Activated effector memory CD4-positive, alpha-beta T cell treated with Interleukin-2 at 50 U/mL for 16 hours (primary cell): ENCODE measurements at regions not wholly inside any gene's neighbourhood (a gene's known extent, or its start where the extent isn't known, plus 50 kb on each side); places are given as distances from the start of the nearest gene placed in this dataset.
"Not testable (repeated sequence)": the region's sequence is repeated elsewhere in the genome, so short reads cannot be mapped to it uniquely, and the experiment has no call there.

ENCODE experiments used
- DNase-seq: peaks from one replicate; pipeline ENCODE4 v3.0.0-alpha.2; 2020

DNA sequence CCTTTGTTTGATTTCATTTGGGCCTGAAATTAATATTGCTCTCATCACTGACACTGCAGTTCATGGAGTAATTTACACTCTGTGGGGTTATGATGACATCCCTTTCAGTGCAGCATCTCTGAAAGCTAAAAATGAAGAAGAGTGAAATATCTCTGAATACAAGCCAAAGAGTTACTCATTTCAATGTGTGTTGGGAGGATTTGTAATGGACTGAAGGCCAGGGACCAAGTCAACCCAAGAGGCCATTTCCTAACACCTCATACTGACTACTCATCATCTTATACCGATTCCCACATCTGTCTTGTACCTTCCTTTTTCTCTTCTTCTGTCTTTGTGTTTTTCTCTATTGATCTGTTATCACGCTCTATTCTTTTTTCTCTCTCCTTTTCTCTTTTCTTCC lies 374.4 kb upstream of the FRG1 start:
- DNase-seq, result not testable (repeated sequence)

DNA sequence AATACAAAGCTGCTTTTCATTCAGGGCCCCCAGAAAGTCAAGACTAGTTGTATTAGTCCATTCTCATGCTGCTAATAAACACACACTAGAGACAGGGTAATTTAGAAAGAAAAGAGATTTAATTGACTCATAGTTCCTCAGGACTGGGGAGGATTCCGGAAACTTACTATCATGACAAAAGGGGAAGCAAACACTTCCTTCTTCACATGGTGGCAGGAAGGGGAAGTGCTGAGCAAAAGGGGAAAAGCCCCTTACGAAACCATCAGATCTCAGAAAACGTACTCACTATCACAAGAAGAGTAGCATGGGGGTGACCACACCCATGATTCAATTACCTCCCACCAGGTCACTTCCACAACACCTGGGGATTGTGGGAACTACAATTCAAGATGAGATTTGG lies 373.8 kb upstream of the FRG1 start:
- DNase-seq, result not testable (repeated sequence)

DNA sequence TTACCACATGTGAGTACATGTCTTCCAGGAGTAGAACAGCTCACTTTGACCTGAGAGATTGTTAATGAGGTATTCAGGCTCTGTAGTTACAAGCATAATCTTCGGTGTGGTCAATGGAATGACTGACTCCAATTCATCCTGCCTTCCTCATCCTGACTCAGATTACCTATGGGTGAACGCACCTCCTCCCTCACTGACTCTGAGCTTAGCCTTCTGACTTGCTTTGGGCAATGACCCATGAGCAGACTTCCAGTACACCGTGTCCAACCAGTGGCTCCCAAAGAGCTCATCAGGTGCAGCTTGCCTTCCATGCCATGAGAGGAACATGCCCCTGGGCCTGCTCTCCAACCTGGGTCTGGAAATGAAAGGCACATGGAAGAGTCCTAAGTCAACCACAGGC lies 361.0 kb upstream of the FRG1 start:
- DNase-seq, result not testable (repeated sequence)

DNA sequence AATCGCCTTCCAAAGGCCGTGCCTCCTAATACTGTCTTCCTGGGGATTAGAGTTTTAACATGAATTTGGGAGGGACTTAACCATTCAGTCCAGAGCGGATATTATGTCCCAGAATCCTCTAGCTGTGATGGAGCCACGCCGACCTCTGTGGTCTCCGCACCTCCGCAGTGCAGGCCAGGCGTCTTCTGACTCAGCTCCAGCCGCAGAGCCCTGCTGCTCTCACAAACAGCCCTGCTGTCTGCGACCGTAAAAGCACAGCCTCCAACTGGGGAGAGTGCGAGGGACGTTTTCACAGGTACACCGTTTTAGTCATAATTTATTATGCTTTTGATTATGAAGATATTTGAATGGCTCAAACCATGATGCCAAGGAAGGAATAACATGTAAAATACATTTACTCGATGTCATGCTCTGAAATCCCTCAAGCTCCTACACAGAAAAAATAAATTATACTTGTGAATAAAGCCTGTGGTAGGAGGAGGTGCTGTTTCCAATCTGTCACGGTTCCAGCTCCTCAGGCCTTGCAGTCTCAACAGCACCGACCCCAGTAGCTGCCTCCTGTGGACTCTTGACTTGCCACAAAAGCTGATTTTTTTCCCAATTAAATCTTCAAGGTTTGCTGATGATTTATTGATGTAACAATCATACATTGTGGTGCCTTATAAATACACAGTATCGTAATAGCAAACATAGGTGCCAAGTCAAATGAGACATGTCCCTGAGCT lies 353.6 kb upstream of the FRG1 start:
- not testable (repeated sequence) for DNase-seq

DNA sequence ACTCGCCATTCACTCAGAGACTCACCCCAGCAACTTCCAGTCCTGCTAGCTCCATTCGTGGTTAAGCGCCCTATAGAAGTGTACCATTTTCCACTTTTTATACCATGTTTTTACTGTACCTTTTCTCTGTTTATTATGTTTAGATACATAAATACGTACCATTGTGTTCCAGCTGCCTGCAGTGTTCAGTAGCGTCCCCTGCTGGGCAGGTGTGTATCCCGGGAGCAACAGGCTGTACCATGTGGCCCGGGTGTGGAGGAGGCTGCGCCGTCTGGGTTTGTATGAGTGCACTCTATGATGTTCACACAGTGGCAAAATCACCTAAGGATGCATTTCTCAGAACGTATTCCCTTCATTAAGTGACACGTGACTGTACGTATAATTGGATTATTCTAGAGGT lies 351.5 kb upstream of the FRG1 start:
- not testable (repeated sequence) for DNase-seq

DNA sequence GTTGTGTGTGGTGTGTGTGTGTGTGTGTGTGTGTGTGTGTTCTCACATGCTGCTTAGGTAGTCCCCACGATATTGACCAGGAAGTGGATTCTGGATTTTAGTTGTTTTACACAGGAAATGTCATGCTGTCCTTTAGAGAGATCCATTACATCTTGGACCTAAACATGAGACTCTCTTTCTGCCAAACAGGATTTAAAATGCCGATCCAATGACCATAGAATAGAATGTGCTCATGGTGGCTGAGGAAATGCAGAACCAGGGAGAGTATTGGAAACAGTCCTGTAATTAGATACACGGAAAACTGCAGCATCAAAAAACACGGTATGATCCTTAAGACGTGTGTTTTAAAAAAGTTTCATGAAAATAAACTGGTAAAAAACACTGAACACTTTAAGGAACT lies 347.8 kb upstream of the FRG1 start:
- DNase-seq, result no peak

DNA sequence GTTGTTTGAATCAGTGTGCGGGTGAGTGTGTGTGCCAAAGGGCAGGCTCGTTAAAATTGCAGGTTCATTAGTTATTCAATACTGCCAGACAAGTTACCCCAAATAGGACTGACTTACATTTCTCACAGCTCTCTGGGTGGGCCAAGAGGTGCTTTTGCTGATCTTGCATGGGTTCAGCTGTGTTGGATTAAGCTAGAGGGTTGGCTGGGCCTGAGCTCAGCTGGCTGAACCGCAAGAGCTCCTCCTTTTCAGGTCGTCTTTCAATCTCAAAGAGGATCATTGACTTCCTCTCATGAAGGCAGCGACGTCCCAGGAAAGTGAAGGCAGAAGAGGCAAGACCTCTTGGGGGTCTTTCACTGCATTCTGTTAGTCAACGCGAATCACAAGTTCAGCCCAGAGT lies 343.3 kb upstream of the FRG1 start:
- no peak for DNase-seq

DNA sequence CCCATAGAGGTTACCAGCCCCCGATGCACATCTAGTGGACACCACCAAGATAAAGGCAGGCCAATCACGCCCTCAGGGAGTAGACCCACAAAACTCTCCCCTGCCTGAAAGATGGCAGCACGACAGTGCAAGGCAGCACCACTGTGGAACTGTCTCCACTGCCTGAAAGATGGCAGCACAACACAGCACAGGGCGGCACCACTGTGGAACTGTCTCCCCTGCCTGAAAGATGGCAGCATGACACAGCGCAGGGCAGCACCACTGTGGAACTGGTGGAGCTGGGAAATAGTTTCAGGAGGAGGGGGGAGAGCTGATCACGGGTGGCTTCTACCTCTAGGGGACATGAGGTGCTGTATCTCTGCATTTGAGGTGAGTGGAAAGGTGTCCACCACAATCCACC lies 340.4 kb upstream of the FRG1 start:
- DNase-seq, result no peak

DNA sequence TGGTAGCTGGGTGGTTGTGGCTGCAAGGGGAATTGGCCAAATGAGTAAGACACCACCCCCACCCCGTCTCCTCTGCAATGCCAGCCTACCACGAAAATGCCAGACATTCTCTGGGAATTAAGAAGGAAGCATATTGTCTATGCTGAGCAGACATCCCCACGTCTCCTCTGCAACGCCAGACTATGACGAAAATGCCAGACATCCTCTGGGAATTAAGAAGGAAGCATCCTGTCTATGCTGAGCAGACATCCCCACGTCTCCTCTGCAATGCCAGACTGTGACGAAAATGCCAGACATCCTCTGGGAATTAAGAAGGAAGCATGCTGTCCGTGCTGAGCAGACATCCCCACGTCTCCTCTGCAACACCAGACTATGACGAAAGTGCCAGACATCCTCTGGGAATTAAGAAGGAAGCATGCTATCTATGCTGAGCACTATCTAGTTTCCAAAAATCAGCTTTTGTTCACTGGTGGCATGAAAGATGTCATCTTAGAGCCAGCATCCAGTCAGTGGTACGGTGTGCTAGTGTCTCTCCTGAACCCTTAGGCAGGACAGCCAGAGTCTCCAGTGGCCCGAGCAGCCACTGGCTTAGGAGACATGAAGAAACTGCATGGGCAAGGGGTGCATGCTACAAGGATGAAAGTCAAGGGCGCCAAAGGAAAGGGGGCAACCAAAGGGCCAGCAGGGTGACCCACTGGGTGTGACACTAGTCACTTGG lies 339.8 kb upstream of the FRG1 start:
- no peak for DNase-seq

DNA sequence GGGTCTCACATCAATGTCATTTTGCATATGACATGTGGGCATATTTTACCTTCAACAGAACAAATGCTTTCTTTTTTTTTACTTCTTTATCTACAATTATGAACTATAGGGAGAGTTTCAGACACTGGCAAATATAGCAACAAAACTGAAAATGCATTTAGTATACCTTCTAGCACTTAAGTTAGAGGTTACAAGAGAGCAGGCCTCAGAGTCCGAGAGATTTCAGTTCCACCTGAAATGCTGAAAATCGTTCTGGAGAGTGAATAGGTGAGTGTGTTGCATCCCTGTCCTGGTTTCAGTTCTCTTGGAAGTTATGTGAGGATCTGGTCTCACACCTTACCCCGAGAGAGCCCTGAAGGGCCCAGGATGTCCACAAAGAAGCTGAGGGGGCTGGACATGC lies 337.8 kb upstream of the FRG1 start:
- DNase-seq, result not testable (repeated sequence)

DNA sequence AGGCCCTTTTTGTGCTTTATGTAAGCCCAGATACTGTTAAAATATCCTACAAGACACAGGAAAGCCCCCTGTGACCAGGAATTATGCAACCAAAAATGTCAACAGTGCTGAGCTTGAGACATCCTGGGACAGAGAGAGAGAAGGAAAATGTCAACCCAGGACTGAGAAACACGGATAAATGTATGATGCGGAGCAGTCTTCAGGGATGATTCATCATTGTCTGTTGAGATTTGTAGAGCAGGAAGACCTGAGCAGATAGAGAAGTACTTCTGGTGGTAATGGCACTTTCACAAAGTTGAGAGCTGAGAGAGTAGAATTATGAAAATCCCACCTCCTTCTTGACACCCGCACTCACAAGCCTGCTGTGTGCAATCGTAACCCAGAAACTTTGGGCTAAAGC lies 330.1 kb upstream of the FRG1 start:
- DNase-seq, result not testable (repeated sequence)

DNA sequence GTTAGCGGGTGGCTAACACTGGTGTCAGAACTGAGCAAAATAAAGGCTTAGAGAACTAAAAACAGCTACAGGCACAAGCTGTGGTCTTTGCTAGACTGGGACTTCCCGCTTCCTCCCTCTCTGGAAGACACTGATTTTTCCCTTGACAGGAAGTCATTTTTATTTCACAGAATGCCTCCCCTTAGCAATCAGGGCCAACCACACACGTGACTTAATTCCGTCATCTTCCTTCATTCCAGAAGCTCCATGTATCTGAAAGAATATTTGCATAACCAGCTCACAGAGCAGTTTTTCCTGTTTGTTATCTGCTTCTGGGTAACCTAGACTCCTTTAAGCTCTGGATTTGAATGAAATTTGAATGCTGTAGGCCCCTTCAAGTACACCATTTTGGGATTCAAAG lies 327.5 kb upstream of the FRG1 start:
- no peak for DNase-seq

DNA sequence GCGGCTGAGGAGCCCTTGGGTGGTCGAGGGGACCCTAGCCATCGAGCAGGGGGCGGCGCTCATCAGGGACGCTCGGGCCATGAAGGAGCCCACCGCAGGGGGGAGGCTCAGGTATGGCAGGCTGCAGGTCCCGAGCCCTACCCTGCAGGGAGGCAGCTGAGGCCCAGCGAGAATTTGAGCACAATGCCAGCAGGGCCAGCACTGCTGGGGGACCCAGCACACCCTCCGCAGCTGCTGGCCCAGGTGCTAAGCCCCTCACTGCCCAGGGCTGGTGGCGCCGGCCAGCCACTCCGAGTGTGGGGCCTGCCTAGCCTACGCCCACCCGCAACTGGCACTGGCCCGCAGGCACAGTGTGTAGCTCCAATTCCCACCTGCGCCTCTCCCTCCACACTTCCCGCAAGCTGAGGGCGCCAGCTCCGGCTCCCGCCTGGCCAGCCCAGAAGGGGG lies 325.4 kb upstream of the FRG1 start:
- DNase-seq, result no peak

DNA sequence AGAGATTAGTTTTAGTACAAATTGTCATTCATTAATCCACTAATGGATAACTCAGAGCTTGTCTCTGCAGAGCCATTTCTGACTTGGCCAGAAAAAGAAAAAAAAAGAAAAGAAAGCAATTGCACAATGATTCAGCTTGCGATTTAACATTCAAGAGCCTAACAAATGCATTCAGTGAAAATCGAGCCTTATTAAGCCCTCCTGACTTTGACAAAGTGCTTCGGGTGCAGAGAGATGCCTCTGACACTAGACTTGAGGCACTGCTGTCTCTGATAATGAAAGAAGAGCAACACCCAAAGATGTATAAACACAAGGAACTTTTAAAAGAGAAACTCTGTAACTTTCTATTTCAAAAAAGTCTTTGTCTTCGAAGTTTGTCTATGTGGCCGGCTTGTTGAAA lies 322.9 kb upstream of the FRG1 start:
- DNase-seq, result not testable (repeated sequence)

DNA sequence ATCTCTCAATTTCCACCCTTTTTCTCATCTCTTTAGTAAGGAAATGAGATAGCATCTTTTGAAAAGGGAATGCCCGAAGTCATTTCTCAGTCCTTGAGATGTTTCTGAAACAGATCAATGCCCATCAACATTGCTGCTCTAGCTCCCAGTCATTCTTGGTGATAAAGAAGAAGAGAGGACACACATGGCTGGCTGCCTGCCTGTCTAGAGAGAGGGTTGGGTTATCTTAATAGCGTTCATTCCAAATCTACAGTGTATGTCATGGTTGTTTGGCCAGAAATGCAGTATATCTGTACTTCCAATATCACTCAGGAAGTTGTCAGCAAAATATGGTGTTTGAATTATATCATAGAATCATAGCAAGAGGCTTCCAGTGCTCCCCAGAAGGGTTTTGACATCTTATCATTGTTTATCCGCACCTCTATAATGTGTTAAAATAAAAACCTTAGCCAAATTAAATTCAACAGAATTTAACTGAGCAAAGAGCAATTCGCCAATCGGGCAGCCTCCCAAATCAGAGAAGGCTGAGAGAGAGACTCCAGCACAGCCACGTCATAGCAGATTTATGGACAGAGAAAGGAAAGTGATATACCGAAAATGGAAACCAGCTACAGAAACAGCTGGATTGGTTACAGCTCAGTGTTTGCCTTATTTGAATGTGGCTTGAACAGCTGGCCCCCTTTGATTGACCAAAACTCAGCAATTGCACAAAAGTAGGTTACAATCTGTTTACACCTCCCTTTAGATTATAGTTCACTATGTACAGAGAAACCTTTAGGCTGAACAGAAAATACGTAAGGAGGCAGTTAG lies 321.0 kb upstream of the FRG1 start:
- not testable (repeated sequence) for DNase-seq

DNA sequence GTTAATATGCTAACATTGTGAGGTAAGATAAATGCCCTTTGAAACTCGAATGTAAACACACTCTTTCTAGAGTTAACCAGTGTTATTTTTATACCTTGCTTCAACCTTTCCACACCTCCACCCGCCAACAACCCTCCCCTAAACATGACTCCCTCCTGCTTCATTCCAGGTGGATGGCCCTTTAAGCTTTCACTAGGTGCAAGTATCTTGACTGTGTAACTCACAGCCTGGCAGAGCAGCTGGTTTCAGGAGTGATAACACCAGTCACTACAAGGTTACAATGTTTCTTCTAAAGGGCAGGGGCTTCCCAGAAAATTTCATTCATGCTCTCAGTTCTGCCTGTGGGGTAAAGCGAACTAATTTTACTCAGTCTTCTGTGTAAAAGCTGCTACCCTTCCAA lies 318.1 kb upstream of the FRG1 start:
- not testable (repeated sequence) for DNase-seq

DNA sequence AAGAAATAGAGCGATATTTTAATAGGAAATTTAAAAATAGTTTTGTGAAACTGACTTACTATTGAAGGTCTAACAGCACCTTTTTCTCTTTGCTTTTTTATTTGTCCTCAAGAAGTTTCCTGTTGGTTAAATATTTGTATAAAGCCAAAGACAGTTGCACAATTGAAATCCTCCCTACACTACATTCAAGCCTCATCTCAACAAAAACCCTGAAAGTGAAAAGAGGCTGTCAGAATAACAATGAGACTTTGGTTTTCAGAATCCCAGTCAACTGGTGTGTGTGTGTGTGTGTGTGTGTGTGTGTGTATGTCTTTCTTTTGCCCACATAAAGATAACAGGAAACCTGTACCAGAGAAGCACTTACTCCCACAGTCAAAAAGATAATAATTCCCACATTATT lies 313.6 kb upstream of the FRG1 start:
- not testable (repeated sequence) for DNase-seq

DNA sequence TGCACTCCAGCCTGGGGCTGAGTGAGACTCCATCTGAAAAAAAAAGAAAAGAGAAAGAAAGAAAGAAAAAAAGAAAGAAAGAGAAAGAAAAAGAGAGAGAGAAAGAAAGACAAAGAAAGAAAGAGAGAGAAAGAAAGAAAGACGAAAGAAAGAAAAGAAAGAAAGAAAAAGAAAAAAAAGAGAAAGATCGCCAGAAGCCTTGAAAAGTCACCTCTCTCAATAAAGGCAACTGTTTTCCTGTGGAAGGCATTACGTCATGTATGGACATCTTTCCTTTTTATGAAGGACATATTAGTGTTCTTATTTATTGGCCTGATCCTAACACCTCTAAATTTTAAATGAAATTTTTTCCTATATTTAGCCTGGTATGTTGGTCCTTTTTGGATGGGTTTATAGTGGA lies 310.9 kb upstream of the FRG1 start:
- DNase-seq, result not testable (repeated sequence)

DNA sequence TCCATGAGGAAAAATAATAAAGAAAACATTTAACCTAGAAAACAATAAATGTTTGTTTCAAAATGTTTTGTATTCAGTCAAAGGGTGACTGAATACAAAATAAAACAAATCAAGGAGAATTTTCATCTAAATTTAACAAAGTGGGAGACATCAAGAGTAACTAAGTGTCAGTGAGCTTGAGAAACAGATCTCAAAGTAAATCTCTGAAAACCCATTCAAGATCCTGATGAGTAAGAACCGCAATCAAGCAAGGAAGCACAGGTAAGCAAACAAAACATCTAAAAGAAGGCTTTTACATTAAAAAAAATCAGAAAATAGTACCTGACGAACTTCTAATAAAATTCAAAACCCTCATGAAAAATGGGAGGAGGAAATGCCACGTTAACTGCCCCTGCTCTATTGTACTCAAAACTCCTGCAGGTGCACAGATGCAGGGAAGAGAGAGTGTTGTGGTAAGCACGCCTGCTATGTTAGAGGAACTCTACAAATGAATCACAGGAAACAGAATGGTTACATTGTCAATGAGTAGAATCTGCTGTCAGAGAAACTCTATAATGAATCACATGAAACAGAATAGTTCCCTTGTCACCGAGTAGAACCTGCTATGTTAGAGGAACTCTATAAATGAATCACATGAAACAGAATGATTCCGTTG lies 309.6 kb upstream of the FRG1 start:
- DNase-seq, result not testable (repeated sequence)

DNA sequence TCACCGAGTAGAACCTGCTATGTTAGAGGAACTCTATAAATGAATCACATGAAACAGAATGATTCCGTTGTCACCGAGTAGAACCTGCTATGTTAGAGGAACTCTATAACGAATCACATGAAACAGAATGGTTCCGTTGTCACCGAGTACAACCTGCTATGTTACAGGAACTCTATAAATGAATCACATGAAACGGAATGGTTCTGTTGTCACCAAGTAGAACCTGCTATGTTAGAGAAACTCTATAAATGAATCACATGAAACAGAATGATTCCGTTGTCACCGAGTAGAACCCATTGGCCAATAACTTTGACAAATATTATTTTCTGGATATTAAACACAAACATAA lies 309.1 kb upstream of the FRG1 start:
- DNase-seq, result not testable (repeated sequence)

DNA sequence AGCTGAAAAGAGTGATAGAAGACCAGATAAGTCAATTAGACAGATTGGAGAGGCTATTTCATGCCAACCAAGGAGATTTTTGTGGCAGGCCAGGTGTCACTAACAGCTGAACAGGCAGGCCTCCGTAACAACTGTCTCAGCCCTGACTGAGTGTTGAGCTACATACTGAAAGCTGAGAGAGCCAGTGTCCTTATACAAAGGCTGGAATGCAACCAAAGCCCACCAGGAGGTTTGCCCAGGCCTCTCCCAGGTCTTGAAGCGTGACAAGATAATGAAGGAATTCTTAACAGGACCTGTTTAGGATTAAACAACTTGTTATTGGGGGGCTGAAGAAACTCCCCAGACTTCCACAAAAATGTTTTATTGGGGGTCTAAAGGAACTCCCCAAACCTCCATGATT lies 290.2 kb upstream of the FRG1 start:
- not testable (repeated sequence) for DNase-seq

DNA sequence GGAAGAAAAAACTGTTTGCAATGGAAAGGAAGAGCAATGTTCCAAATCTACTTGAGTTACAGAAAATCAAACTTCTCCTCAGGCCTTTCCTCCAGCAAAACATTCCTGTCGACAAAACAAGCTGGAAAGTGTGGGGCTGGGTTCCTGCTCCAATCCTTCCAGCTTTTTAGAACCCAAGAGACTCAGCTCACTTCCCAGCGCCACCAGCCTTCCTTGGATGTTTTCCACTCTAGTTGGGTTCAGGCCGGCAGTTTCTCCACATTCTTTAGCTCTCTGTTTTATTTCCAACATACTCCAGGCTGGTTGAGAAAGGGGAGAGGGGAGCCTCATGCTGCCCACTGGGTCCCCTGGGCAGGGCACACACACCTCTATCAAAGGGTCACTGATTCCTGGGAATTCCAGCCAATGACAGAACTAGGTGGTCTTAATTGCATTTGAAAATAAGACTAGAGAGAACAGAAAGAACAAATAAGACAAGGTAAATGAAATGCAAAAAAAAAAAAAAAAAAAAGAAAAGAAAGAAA lies 287.5 kb upstream of the FRG1 start:
- not testable (repeated sequence) for DNase-seq

DNA sequence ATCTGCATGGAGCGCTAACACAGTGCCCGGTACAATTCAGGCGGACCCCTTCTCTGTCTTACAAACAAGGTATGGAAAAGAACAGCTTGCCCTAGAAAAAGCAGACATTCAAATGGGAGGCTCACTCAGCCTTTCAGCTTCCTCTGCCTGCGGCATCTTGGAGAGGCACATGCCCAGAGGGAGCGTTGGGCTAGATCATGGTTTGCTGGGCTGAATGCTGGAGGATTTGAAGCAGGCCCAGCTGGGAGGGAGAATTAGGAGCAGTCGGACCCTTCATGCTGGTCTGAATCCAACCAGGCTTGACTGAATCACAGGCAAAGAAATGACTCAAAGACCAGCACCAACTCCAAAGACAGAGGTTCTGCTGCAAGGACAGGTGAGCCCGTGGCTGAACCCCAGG lies 286.7 kb upstream of the FRG1 start:
- not testable (repeated sequence) for DNase-seq
